ENCODE measurements at regions not wholly inside any gene's neighbourhood (a gene's known extent, or its start where the extent isn't known, plus 50 kb on each side); places are given as distances from the start of the nearest gene placed in this dataset.

DNA sequence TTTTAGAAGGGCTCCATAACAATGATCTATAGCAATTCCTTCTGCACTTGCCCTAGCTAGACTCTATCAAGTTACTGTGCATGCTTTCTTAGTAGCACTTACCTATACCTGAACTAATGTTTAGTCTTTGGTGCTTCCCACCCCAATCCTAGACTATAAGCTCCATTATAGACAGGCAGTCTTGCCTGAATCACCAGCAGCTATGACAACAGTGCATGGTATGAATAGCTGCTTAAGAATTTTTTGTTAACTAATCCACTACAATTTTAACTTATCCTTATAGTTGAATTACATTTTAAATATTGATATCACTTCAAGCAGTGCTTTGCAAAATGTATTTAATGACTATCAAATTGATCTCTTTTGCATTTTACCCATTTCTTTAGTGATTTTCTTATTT is 164.3 kb downstream of the RPS12 start:
- Mint-ChIP-seq H3K9me3 (peaks cover 12% of the 10 kb centered on the region), H3K36me3 (ENCODE audit: low read depth) (no peaks in the 10 kb centered on the region), H3K27me3 (ENCODE audit: low read depth) (no peaks in the 10 kb centered on the region), H3K4me1 (peaks cover 7% of the 10 kb centered on the region), H3K27ac (no peak overlapping the region), H3K4me3 (no peak overlapping the region)
- TF ChIP-seq, protein P1, sequence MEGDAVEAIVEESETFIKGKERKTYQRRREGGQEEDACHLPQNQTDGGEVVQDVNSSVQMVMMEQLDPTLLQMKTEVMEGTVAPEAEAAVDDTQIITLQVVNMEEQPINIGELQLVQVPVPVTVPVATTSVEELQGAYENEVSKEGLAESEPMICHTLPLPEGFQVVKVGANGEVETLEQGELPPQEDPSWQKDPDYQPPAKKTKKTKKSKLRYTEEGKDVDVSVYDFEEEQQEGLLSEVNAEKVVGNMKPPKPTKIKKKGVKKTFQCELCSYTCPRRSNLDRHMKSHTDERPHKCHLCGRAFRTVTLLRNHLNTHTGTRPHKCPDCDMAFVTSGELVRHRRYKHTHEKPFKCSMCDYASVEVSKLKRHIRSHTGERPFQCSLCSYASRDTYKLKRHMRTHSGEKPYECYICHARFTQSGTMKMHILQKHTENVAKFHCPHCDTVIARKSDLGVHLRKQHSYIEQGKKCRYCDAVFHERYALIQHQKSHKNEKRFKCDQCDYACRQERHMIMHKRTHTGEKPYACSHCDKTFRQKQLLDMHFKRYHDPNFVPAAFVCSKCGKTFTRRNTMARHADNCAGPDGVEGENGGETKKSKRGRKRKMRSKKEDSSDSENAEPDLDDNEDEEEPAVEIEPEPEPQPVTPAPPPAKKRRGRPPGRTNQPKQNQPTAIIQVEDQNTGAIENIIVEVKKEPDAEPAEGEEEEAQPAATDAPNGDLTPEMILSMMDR (IDR thresholded peaks at IDR 0.05; ENCODE audit: unreplicated experiment in 3 of 3), result no peak

DNA sequence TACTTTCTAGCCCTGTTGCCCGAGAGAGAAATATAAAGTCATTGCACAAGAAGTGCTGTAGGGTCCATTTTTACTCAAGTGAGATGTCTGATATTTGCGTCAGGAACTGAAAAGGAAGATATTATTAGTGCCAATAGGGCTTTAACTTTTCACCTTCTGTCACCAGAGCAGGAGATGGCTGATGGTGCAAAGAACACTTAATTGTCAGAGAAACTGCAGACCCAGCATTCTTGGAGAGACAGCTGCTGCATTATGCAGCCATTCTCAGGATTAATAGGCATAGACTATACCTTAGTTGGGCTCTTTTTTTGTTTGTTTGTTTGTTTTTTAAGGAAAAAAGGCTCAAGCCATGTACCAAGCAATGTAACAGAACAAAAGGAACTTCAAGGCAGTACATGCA is 179.4 kb downstream of the RPS12 start:
- Mint-ChIP-seq H3K4me1 (no peaks in the 10 kb centered on the region), H3K27ac (no peak overlapping the region), H3K36me3 (ENCODE audit: low read depth) (no peaks in the 10 kb centered on the region), H3K9me3 (peaks cover 3% of the 10 kb centered on the region), H3K4me3 (no peak overlapping the region), H3K27me3 (ENCODE audit: low read depth) (no peaks in the 10 kb centered on the region)
- TF ChIP-seq, protein P1 (IDR thresholded peaks at IDR 0.05; ENCODE audit: unreplicated experiment in 3 of 3), result no peak

GRCh38 chr6:132995009-132995408 is 180.6 kb downstream of the RPS12 start:
- Mint-ChIP-seq H3K4me1 (no peaks in the 10 kb centered on the region), H3K9me3 (peaks cover 3% of the 10 kb centered on the region), H3K36me3 (ENCODE audit: low read depth) (no peaks in the 10 kb centered on the region), H3K27ac (no peak overlapping the region), H3K27me3 (ENCODE audit: low read depth) (no peaks in the 10 kb centered on the region), H3K4me3 (no peak overlapping the region)
- TF ChIP-seq, protein P1 (IDR thresholded peaks at IDR 0.05; ENCODE audit: unreplicated experiment in 3 of 3), result no peak

DNA sequence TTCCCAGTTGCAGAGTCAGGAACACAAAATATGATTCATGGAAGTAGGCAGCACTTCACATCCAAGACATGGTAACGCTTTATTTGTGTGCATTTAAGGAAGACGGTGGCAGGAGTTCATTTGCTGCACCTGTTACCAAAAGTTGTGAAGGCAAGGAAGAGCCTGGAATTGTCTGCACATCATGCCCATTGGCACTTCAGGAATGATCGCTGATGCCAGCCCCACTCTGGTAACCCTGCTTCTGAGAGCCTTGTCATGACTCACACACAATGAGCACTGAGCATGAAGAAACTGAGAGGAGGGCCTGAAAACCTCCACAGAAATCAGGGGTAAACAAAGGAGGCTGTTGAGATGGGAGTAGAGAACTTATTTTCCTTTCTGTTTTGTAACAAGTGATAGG is 181.1 kb downstream of the RPS12 start:
- Mint-ChIP-seq H3K27ac (no peak overlapping the region), H3K4me3 (no peak overlapping the region), H3K4me1 (no peaks in the 10 kb centered on the region), H3K9me3 (peaks cover 5% of the 10 kb centered on the region), H3K27me3 (ENCODE audit: low read depth) (no peaks in the 10 kb centered on the region), H3K36me3 (ENCODE audit: low read depth) (peaks cover 3% of the 10 kb centered on the region)
- TF ChIP-seq, protein P1 (IDR thresholded peaks at IDR 0.05; ENCODE audit: unreplicated experiment in 3 of 3), result no peak

- H3K9me3 Mint-ChIP-seq, result peaks cover 13% of the 10 kb centered on the region
- H3K27me3 Mint-ChIP-seq (ENCODE audit: low read depth), result no peaks in the 10 kb centered on the region
- no peaks in the 10 kb centered on the region for H3K4me1 Mint-ChIP-seq
- TF ChIP-seq, protein P1 (IDR thresholded peaks at IDR 0.05; ENCODE audit: unreplicated experiment in 3 of 3), result no peak
- no peak overlapping the region for H3K27ac Mint-ChIP-seq
- peaks cover 3% of the 10 kb centered on the region for H3K36me3 Mint-ChIP-seq (ENCODE audit: low read depth)
- H3K4me3 Mint-ChIP-seq, result no peak overlapping the region
Observed at GRCh38 chr6:132998418-132998817, 184.0 kb downstream of the RPS12 start.

GRCh38 chr6:133001040-133001565 is 186.7 kb downstream of the RPS12 start:
- TF ChIP-seq, protein P1 (IDR thresholded peaks at IDR 0.05; ENCODE audit: unreplicated experiment in 3 of 3), result no peak
- no peak overlapping the region for H3K27ac Mint-ChIP-seq
- no peaks in the 10 kb centered on the region for H3K4me1 Mint-ChIP-seq
- peaks cover 13% of the 10 kb centered on the region for H3K9me3 Mint-ChIP-seq
- H3K4me3 Mint-ChIP-seq, result no peak overlapping the region
- H3K36me3 Mint-ChIP-seq (ENCODE audit: low read depth), result peaks cover 3% of the 10 kb centered on the region
- H3K27me3 Mint-ChIP-seq (ENCODE audit: low read depth), result no peaks in the 10 kb centered on the region
